Hypothalamus (tissue), 51 donors: ENCODE measurements at regions not wholly inside any gene's neighbourhood (a gene's known extent, or its start where the extent isn't known, plus 50 kb on each side); places are given as distances from the start of the nearest gene placed in this dataset.

Experiments
- DNase-seq, 51 donors: peaks; one replicate each; lab custom pipeline; 2025; lab: John Stamatoyannopoulos, UW

DNA sequence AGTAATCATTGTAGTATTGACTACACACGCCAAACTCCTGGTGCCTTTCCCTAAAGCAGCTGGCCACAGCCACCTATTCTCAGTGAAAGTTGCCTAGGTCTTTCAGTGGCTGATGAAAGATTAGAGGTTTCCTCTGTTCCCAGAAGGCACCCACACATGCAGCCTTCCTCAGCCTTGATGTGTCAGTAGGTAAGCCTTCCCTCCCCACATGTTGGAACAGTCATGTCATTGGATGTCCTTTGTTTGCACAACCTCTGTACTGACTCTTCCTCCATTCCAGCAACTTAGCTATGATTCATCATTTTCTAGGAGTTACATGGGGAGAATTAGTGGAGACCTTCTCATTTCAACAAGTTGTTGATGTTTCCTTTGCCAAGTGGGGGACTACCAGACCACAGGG, 630.8 kb upstream of the SLC39A10 start:
- no peak for DNase-seq

GRCh38 chr2:195022508-195022830, 634.6 kb upstream of the SLC39A10 start:
- no peak for DNase-seq

DNA sequence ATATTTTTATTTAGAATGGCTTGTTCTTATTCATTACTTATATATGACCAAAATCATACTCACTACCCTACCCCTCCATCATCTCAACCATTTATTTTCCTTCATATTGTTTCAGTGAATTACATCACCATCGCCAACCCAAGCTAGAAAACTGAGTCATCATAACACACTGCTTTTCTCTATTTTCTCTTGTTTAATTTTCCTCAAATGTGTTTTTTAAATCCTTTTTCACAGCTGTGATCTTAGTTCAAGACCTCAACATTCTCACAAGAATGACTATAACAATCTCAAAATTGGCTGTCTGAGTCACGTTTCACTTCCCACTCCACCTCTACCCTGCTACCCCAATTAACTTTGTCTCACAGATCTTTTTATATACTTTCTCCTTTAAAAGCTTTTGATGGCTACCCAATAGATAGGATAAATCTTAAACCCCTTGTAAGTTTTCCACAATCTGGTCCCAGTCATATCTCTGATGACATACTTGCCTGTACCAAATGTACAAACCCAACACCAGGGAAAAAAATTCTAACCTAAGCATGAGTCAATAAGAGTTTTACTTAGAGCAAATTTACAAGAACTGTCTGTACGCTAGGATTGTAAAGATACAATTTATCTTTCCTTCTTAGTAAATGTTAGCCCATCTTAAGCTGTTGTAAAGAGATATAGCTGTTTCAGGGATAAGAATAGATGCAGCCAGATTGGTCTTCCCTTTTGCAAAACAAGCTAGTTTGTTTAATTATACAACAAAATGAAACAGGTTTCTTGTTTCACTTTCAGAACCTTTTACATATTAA, 635.1 kb upstream of the SLC39A10 start:
- DNase-seq: no peak

DNA sequence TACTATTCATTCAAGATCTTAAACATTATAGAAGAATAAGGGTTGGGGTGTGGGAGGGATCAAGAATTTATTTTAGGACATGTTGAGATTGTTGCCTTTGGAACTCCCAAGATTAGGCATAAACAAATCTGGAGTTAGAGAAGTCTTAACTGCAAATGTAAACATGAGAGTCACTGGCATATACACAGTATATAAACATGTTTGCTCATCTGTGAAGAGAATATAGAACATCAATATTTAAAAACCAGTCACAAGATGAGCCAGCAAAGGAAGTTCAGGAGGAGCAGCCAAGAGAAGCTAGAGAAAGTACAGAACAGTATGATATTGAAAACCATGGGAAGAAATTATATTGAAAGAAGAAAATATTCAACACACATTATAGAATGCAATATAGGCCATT, 638.6 kb upstream of the SLC39A10 start:
- DNase-seq: no peak

DNA sequence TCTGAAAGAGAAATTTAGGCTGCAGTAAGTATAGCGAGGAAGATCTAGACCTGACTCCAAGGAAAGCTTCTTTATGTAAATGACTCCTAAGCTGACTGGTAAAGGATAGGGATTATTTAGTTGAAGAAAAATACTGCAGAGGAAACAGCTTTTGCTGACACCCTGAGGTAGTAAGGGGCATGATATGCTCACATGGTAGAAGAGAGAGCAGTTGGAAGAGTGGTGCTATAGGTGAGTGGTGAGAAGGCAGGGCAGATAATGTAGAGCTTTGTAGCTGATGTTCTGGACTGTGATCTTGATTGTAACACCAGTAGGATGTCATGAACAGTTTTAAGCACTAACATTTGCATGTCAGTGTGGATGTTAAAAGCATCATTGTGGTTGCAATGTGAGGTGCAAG, 639.1 kb upstream of the SLC39A10 start:
- no peak for DNase-seq

- no peak for DNase-seq
Observed at GRCh38 chr2:195016841-195017240, 640.2 kb upstream of the SLC39A10 start.

DNA sequence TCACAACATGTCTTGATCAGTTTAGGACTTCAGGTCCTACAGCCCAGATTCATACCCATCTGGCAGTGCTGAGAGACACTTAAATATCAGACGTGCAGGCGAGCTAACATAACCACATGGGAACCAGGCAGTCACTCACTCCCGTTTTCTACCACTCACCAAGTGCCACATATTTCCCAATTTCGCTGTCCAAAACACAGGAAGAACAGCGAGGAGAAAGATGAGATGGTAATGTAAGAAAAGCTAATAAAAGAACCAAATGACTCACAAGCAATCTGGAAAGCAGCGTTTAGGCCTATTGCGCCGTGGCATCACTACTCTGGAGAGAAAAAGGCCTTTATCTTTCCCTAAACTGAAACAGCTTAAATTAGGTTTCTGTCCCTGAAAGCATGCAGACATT, 647.8 kb upstream of the SLC39A10 start:
- DNase-seq: peak in 1 of 51 donors; percentile 10

DNA sequence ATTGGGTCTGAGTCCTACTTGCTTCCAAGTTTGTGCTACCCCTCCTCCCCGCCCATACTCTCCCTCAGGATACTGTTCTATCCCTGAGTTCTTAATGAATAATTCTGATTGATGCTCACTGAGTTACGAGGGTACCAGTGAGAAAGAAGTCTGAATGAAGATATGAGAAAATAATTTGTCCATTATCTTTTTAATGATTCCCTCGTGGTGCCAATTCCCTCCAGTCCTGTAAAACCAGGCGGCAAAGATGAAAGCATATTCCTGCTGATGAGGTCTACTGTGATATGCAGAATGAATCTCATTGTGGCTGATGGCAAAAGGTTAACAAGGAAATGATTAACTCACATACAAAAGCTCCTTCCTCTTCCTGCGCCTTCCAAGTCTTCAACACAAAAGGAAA, 650.2 kb upstream of the SLC39A10 start:
- DNase-seq: no peak

DNA sequence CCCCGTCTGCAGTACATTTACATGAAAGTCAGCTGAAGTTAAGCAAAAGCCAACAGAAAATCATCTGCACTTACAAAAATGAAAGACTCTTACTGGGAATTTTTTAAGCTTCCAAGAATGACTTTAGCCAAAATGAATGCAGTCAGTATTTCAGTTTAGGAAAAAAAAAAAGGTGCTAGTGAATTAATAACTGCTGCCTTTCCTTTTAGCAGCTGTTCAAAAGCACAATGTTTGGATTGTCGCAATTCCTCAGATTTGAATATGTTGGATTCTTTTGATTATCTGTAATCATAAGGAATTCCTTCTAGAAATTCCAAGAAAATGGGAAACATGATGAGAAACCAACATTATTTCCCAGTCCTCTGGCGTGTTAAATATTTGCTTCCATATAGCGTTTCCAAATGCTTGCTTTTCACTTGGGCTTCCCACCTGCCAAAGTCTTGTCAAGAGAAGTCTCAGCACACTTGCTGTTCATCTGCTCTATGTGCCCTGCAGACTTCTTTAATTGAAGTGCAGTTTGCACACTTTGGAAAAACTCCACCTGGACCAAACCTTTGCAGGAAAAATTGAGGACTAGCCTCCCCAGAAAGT, 653.0 kb upstream of the SLC39A10 start:
- no peak for DNase-seq

DNA sequence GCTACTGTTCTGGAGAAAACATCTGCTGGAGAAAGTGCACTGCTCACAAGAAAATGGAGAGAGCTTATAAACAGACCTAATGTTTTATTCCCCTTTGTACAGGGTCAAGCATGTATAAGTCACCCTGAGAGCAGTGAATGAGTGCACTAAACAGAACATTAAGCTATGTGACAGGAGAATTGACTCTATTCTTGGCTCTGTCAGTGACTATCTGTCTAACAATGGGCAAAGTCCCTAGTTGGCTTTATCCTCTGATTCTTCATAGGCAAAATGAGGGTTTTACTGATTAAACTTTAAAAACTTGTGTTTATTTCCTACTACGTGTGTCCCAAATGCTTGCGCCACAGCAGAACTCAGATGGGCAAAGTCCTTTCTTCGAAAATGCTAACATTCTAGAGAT, 655.1 kb upstream of the SLC39A10 start:
- no peak for DNase-seq

GRCh38 chr2:194999771-195000170, 657.3 kb upstream of the SLC39A10 start:
- DNase-seq: no peak

- DNase-seq: no peak
Observed at GRCh38 chr2:194992648-194993047, 664.4 kb upstream of the SLC39A10 start.

DNA sequence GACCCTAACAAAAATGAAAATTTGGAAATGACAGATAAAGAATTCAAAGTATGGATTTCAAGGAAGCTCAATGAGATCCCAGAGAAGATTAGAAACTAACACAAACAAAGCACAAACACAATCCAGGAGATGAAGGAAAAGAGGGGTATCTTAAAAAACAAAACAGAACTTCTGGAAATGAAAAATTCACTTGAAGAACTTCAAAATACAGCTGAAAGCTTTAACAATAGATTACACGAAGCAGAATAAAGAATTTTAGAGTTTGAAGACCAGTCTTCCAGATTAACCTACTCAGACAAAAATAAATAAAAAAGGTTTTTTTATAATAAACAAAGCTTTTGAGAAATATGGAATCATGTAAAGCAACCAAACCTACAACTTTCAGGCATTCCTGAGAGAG, 671.8 kb upstream of the SLC39A10 start:
- DNase-seq: no peak

DNA sequence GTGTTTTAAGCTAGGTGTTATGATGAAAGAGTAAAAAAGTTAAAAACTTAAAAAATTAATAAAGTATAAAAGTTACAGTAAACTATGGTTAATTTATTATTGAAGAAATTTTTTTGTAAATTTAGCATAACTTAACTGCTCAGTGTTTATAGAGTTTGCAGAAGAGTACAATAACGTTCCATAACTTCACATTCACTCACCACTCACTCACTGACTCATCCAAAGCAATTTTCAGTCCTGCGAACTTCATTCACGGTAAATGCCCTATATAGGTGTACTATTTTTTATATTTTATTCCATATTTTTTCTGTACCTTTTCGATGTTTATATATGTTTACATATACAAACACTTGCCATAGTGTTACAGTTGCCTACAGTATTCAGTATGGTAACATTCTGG, 694.8 kb upstream of the SLC39A10 start:
- no peak for DNase-seq

GRCh38 chr2:194954218-194954617, 702.8 kb upstream of the SLC39A10 start:
- no peak for DNase-seq

GRCh38 chr2:194946826-194947225, 710.2 kb upstream of the SLC39A10 start:
- no peak for DNase-seq

DNA sequence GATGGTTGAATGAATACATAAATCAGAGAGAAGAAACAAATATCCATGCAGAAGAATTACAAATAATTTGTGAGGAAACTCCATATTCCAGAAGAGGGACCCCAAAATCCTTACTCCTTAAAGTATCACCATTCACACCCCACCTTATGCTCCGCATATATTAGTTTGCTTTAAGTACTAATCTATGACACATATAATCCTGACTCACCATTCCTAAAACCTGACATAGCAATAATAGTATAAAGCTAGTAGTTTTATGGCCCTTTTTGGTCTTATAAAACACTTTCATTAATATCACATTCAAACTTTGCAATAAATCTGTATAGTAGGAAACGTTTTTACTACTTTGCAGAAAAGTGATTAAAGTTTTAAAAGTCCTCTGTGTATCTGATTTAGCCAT, 719.0 kb upstream of the SLC39A10 start:
- no peak for DNase-seq

- no peak for DNase-seq
Observed at GRCh38 chr2:194927489-194927888, 729.5 kb upstream of the SLC39A10 start.

DNA sequence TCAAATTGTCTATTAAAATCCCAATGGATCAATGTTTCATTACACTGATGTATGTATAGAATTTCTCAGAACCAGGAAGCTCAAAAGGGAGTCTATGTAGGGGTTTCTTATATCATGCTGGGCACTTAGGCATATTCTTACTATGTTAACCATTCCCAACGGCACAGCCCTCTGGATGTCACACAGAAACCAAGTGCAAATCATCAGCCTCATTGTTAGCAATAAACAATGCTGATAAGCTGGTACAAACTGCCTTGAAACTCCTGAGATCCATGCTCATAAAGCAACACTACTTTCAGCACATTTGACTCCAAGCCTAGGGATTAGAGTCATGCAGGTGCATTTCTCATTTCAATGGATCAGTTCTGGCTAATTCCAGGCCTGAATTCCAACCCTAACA, 730.2 kb upstream of the SLC39A10 start:
- DNase-seq: no peak

DNA sequence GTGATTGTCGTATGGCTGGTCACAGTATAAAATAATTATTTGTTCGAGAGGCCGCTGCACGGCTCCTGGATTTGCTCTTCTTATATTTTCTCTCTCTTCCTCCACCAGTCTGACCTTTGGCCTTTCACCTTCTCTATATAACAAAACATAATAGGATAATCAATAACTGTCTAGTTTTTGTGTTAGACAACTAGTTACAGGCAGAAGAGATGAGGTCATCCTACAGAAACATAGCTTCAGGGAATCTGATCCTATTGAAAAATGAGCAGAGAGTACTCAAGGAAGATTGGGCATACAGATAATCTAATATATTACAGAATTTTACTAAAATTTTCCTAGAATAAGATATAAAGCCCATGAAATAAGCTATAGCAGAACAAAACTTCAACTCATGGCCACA, 731.3 kb upstream of the SLC39A10 start:
- no peak for DNase-seq

GRCh38 chr2:194917519-194917918, 739.5 kb upstream of the SLC39A10 start:
- no peak for DNase-seq

DNA sequence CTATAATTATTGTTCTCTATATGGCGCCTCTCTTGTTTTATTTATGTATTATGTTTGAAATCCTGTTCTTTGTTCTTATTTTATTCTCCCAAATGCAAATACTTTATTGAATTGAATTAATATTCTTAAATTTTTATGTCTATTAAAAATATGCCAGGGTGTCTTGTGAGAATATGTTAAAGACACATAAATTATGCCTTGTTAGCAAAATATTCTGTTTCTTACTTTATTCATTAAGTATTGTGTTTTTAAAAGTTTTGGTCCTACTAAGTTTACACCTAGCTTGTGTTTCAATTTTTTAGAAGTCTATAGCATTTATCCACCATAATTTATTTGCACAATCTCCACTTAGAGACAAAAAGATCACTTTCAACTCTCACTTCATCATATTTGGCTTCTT, 741.5 kb upstream of the SLC39A10 start:
- no peak for DNase-seq

DNA sequence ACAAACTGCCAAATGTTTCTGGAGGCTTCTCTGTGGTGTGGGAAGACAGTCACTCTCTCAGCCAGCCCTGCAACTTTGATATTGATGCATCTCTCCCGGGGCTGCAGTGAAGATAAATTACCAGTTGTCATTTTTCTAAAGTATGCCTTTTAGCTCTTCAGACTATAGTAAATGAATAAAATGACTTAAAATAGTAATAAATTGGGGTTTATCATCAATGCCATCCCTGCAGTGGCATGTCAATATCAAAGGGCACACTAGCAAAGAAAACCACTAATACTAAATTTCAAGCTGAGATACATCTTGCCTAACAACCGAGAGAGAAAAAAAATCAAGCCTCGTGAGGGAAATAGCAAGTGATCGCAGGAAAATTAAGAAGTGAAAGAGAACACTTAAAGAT, 749.5 kb upstream of the SLC39A10 start:
- DNase-seq: no peak
